Activated naive CD4-positive, alpha-beta T cell treated with anti-CD3 and anti-CD28 coated beads, Interleukin-2, amount 50 U/mL, for 24 hours (primary cell): ENCODE measurements at regions not wholly inside any gene's neighbourhood (a gene's known extent, or its start where the extent isn't known, plus 50 kb on each side); places are given as distances from the start of the nearest gene placed in this dataset.

ENCODE experiments used
- H3K27ac Mint-ChIP-seq: one replicate; pipeline ENCODE4 v1.8.0; 2021; ENCODE audit warnings: mild to moderate bottlenecking, mixed read lengths
- H3K27me3 Mint-ChIP-seq: one replicate; pipeline ENCODE4 v1.8.0; 2021; ENCODE audit warnings: mixed read lengths
- H3K36me3 Mint-ChIP-seq: one replicate; pipeline ENCODE4 v1.8.0; 2021; ENCODE audit warnings: mixed read lengths
- H3K4me1 Mint-ChIP-seq: one replicate; pipeline ENCODE4 v1.8.0; 2021; ENCODE audit warnings: mixed read lengths
- H3K4me3 Mint-ChIP-seq: one replicate; pipeline ENCODE4 v1.8.0; 2021; ENCODE audit warnings: mild to moderate bottlenecking, mixed read lengths
- H3K9me3 Mint-ChIP-seq: one replicate; pipeline ENCODE4 v1.8.0; 2021; ENCODE audit warnings: mixed read lengths

- no peak overlapping the region for H3K27ac Mint-ChIP-seq
- no peaks in the 10 kb centered on the region for H3K9me3 Mint-ChIP-seq
- H3K4me3 Mint-ChIP-seq, result no peak overlapping the region
- H3K4me1 Mint-ChIP-seq, result no peaks in the 10 kb centered on the region
- H3K36me3 Mint-ChIP-seq, result no peaks in the 10 kb centered on the region
- H3K27me3 Mint-ChIP-seq, result no peaks in the 10 kb centered on the region
These were observed 731.5 kb downstream of the TLE1 start for GRCh38 chr9:80957801-80958200.

DNA sequence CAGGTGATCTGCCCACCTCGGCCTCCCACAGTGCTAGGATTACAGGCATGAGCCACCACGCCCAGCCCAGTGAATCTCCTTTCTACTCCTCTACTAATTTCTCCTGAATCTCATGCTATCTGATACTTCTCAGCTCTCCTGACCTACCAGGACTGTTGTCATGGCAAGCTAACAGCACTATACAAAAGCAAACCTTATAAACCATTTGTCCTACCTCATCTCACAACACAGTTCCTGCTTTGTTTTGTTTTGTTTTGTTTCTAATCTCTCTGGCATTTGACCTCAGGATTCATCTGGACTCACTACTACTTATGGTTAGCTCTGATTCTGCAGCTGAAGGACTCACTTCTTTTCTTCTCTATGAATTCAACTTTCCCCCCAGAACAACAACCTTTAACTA lies 734.8 kb downstream of the TLE1 start:
- no peaks in the 10 kb centered on the region for H3K4me1 Mint-ChIP-seq
- H3K27me3 Mint-ChIP-seq, result no peaks in the 10 kb centered on the region
- peaks cover 4% of the 10 kb centered on the region for H3K9me3 Mint-ChIP-seq
- no peak overlapping the region for H3K27ac Mint-ChIP-seq
- no peaks in the 10 kb centered on the region for H3K36me3 Mint-ChIP-seq
- H3K4me3 Mint-ChIP-seq, result no peak overlapping the region

- H3K4me3 Mint-ChIP-seq, result no peak overlapping the region
- no peaks in the 10 kb centered on the region for H3K4me1 Mint-ChIP-seq
- no peaks in the 10 kb centered on the region for H3K36me3 Mint-ChIP-seq
- H3K9me3 Mint-ChIP-seq, result peaks cover 6% of the 10 kb centered on the region
- H3K27me3 Mint-ChIP-seq, result no peaks in the 10 kb centered on the region
- no peak overlapping the region for H3K27ac Mint-ChIP-seq
These were observed 736.9 kb downstream of the TLE1 start for GRCh38 chr9:80952363-80952922.

GRCh38 chr9:80951675-80952074 lies 737.7 kb downstream of the TLE1 start:
- Mint-ChIP-seq H3K9me3 (peaks cover 11% of the 10 kb centered on the region), H3K27me3 (no peaks in the 10 kb centered on the region), H3K27ac (no peak overlapping the region), H3K36me3 (no peaks in the 10 kb centered on the region), H3K4me1 (no peaks in the 10 kb centered on the region), H3K4me3 (no peak overlapping the region)

GRCh38 chr9:80948876-80949275 lies 740.5 kb downstream of the TLE1 start:
- H3K27me3 Mint-ChIP-seq, result no peaks in the 10 kb centered on the region
- no peaks in the 10 kb centered on the region for H3K36me3 Mint-ChIP-seq
- no peak overlapping the region for H3K27ac Mint-ChIP-seq
- no peak overlapping the region for H3K4me3 Mint-ChIP-seq
- H3K4me1 Mint-ChIP-seq, result no peaks in the 10 kb centered on the region
- peaks cover 16% of the 10 kb centered on the region for H3K9me3 Mint-ChIP-seq

GRCh38 chr9:80948066-80948465 lies 741.3 kb downstream of the TLE1 start:
- no peaks in the 10 kb centered on the region for H3K27me3 Mint-ChIP-seq
- peaks cover 16% of the 10 kb centered on the region for H3K9me3 Mint-ChIP-seq
- no peaks in the 10 kb centered on the region for H3K36me3 Mint-ChIP-seq
- H3K4me3 Mint-ChIP-seq, result no peak overlapping the region
- H3K4me1 Mint-ChIP-seq, result no peaks in the 10 kb centered on the region
- H3K27ac Mint-ChIP-seq, result no peak overlapping the region

GRCh38 chr9:80946496-80947170 lies 742.7 kb downstream of the TLE1 start:
- Mint-ChIP-seq H3K27ac (no peak overlapping the region), H3K27me3 (no peaks in the 10 kb centered on the region), H3K4me1 (no peaks in the 10 kb centered on the region), H3K9me3 (peaks cover 19% of the 10 kb centered on the region), H3K36me3 (no peaks in the 10 kb centered on the region), H3K4me3 (no peak overlapping the region)

DNA sequence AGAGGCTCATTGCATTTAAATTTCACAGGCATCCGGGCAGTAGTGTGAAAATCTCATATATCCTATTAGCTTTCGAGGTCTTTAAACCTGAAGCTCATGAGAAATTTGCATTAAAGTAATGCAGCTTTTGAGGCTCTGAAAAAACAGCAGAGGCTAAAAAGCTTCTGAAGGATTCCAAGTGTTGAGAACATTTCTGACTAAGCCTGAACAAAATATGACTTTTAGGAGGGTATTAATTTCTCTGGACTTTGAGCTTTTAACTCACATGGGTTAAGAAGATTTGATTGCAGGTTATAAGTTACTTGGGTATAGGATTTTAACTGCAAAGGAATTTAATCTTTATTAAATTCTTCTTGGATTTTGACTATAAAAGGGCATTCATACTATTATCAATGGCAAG lies 743.9 kb downstream of the TLE1 start:
- H3K27me3 Mint-ChIP-seq, result no peaks in the 10 kb centered on the region
- H3K36me3 Mint-ChIP-seq, result no peaks in the 10 kb centered on the region
- H3K27ac Mint-ChIP-seq, result no peak overlapping the region
- H3K4me1 Mint-ChIP-seq, result no peaks in the 10 kb centered on the region
- H3K9me3 Mint-ChIP-seq, result peaks cover 17% of the 10 kb centered on the region
- H3K4me3 Mint-ChIP-seq, result no peak overlapping the region

- Mint-ChIP-seq H3K4me1 (no peaks in the 10 kb centered on the region), H3K36me3 (no peaks in the 10 kb centered on the region), H3K9me3 (peaks cover 11% of the 10 kb centered on the region), H3K4me3 (no peak overlapping the region), H3K27ac (no peak overlapping the region), H3K27me3 (no peaks in the 10 kb centered on the region)
These were observed 751.7 kb downstream of the TLE1 start for GRCh38 chr9:80937645-80938044.

DNA sequence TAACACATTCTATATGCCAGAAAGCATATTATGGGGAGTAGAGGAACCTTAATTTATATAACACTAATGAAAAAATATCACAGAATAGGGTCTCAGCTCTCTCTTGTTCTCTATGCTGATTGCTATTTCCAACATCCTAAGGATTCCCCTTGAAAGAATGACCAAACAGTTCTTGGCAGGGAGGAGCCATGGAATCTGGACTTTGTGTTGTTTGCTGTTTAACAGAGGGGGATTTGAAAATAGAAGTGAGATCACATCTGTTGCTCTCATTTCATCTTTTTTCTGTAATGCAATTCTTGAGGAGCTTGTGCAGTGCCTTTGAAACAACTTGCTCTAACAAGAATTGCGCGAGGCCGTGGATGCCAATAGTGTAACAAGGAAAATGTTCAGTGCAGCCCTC lies 755.3 kb downstream of the TLE1 start:
- Mint-ChIP-seq H3K4me3 (no peak overlapping the region), H3K9me3 (peaks cover 14% of the 10 kb centered on the region), H3K27me3 (no peaks in the 10 kb centered on the region), H3K4me1 (no peaks in the 10 kb centered on the region), H3K36me3 (no peaks in the 10 kb centered on the region), H3K27ac (no peak overlapping the region)

GRCh38 chr9:80932947-80933780 lies 756.2 kb downstream of the TLE1 start:
- H3K27me3 Mint-ChIP-seq, result no peaks in the 10 kb centered on the region
- no peaks in the 10 kb centered on the region for H3K36me3 Mint-ChIP-seq
- no peak overlapping the region for H3K27ac Mint-ChIP-seq
- H3K4me3 Mint-ChIP-seq, result no peak overlapping the region
- no peaks in the 10 kb centered on the region for H3K4me1 Mint-ChIP-seq
- peaks cover 14% of the 10 kb centered on the region for H3K9me3 Mint-ChIP-seq

DNA sequence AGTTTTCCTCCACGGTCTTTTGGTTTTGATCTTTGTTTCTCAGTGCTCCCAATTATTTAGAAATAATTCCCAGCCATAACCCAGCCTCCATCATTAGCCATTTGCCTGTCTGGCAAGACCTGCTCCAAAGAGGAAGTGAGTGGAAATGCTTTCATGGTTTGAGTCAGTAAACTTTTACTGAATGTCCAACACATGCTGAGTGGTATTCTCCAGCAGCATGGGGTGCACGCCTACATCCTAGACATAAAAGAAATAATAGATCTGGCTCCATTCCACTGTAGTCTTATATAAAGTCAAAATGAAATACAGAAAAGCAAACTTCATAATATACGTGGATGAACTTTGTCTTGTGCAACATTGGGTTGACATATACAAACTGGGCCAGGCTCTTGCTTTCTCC lies 757.2 kb downstream of the TLE1 start:
- Mint-ChIP-seq H3K9me3 (peaks cover 14% of the 10 kb centered on the region), H3K27ac (no peak overlapping the region), H3K4me3 (no peak overlapping the region), H3K27me3 (no peaks in the 10 kb centered on the region), H3K4me1 (no peaks in the 10 kb centered on the region), H3K36me3 (no peaks in the 10 kb centered on the region)

- H3K27ac Mint-ChIP-seq, result no peak overlapping the region
- no peak overlapping the region for H3K4me3 Mint-ChIP-seq
- H3K4me1 Mint-ChIP-seq, result no peaks in the 10 kb centered on the region
- no peaks in the 10 kb centered on the region for H3K27me3 Mint-ChIP-seq
- H3K9me3 Mint-ChIP-seq, result peaks cover 14% of the 10 kb centered on the region
- H3K36me3 Mint-ChIP-seq, result no peaks in the 10 kb centered on the region
These were observed 758.2 kb downstream of the TLE1 start for GRCh38 chr9:80931163-80931562.

GRCh38 chr9:80928697-80929096 lies 760.6 kb downstream of the TLE1 start:
- Mint-ChIP-seq H3K27ac (no peak overlapping the region), H3K9me3 (peaks cover 9% of the 10 kb centered on the region), H3K4me1 (no peaks in the 10 kb centered on the region), H3K27me3 (no peaks in the 10 kb centered on the region), H3K4me3 (no peak overlapping the region), H3K36me3 (no peaks in the 10 kb centered on the region)

DNA sequence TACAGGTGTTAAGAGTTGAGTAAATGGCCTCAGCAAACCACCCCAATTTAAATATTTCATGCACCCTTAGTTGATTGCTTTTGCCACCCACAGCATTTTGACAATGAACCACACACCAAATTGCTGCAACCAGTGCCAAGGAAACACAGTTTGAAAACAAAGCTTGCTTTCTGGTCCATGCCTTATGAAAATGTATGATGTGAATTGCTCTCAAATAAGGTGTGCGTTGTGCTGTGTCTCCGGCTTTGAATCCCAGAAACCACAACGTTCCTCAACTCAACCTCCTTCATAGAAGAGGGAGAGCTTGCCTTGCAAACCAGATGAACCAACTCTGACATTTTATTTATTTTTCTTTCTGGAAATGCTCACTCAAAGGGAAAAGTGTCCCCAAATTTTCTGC lies 762.7 kb downstream of the TLE1 start:
- no peaks in the 10 kb centered on the region for H3K4me1 Mint-ChIP-seq
- H3K9me3 Mint-ChIP-seq, result peaks cover 4% of the 10 kb centered on the region
- H3K27me3 Mint-ChIP-seq, result no peaks in the 10 kb centered on the region
- H3K36me3 Mint-ChIP-seq, result no peaks in the 10 kb centered on the region
- no peak overlapping the region for H3K4me3 Mint-ChIP-seq
- H3K27ac Mint-ChIP-seq, result no peak overlapping the region

GRCh38 chr9:80922544-80922943 lies 766.8 kb downstream of the TLE1 start:
- Mint-ChIP-seq H3K36me3 (no peaks in the 10 kb centered on the region), H3K4me1 (no peaks in the 10 kb centered on the region), H3K27ac (no peak overlapping the region), H3K27me3 (no peaks in the 10 kb centered on the region), H3K4me3 (no peak overlapping the region), H3K9me3 (no peaks in the 10 kb centered on the region)
